Right ventricle myocardium superior (tissue), 1 donor: ENCODE measurements at regions not wholly inside any gene's neighbourhood (a gene's known extent, or its start where the extent isn't known, plus 50 kb on each side); places are given as distances from the start of the nearest gene placed in this dataset.

ENCODE experiments used
- ATAC-seq: fragments of 200-7000 bp; cut with Tn5 transposase; one replicate; pipeline ENCODE4 v1.9.1; 2020; ENCODE audit warnings: mild to moderate bottlenecking; ENCODE audit not compliant: poor library complexity
- DNase-seq: peaks from one replicate; pipeline ENCODE4 v3.0.0-alpha.2; 2020
- intact Hi-C: fragments of 100-400 bp; cut with DNase I; formaldehyde crosslinking; loops from one replicate; pipeline ENCODE4 v1.11.2; 2022
- donor health status: DM: no; HTN: yes; CAD: no; lungs with severe emphysema.

DNA sequence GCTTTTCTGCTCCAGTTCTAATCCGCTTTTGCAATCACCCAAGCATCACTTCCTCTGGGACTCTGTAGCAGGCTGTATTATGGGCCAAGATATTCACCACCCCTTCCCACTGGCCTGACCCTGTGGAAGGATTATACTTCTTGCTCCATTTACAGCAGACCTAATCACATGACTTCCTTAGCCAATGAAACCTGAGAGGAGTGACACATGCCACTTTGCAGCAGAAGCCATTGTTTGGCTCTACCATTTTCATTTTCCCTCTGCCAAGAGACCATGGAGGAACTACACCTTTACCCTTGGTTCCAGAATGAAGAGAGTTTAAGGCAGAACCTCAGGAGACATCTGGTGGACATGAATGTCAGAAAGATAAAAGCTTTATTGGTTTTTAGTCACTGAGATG, 134.9 kb upstream of the HSD17B12 start:
- no peak for ATAC-seq
- intact Hi-C loops = no loop called here
- DNase-seq = no peak

DNA sequence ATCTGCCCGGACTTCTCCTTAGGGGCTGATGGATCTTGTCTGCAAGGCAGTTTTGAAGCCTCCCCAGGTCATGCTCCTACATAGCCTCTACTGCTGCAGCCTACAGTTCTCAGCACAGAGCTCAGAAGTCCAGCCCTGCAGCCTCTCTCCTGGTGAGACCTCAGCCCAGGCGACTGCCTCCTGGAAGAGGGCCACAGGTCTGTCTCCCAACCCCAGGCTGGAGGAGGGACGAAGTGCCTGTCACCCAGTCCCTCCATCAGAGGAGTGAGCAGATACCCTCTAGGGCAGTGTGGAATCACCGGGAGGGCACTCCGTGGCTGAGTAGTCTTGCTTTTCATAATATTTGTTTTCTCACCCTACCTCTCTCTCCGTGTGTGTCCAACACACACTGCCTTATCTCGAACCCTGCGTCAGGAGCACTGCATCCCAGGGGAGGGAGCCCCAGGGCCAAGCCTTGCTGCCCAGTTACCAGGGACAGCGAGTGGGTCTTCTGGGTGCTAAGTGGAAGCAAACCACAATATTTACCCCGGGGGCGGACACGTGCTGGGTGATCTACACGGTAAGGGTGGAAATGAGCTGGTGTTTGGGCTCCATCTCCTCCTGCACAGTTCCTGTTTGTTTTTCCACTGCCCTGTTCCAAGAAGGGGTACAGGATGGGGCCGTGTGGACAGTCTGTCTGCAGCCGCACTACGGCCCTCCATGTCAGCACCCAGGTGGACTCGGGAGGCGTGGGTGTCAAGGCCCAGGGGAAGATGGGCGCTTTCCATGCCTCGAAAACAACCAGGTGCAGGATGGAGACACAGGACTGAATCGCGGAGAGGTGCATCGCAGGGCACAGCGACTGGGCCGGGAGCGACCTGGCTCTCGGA, 133.7 kb upstream of the HSD17B12 start:
- DNase-seq (no peak), ATAC-seq (no peak)
- intact Hi-C loops = no loop called here

DNA sequence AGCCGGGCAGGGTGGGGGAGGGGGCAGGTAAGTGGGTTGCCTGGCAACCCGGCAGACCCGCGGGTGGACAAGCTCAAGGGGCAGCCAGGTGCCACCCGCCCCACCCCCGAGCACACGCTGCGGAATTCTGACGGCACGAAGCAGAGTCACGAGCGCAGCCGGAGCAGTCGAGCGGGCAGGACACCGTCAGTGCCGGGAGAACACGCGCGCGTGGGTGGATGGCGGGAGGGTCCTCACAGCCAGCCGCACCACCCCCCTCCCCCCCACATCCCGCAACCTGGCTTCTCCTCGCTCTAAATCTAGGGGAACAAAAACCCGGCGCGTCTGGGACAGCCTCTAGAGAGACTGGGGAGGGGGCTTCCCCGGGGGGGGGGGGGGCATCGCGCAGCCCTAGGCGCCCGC, 133.1 kb upstream of the HSD17B12 start:
- ATAC-seq = peak; percentile 20
- intact Hi-C loops = no loop called here
- peak; percentile 37 for DNase-seq

DNA sequence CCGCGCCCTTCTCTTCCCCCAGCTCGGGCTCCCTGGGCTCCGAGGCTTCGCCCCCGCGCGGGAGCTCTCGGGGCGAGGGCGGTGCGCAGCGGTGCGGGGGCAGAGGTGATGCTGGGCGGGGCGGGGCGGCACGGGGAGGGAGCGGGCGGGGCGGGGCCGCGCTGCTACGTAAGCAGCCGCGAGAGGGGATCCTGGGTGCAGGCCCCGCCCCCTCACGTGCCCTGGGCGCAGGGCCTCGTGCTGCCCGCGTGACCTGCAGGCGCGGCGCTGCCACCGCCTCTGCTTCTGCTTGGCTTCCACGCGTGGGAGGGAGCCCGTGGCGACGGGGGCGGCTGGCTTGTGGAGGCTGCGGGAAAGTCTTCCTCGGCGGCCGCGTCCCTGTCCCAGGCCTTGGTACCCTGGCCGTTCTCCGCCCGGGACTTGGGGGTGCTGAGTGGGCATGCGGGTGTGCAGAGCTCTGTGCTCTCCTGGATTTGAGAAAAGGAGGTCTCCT, 132.6 kb upstream of the HSD17B12 start:
- peak; percentile 57 for ATAC-seq
- intact Hi-C loops = no loop called here
- peak; percentile 43 for DNase-seq

DNA sequence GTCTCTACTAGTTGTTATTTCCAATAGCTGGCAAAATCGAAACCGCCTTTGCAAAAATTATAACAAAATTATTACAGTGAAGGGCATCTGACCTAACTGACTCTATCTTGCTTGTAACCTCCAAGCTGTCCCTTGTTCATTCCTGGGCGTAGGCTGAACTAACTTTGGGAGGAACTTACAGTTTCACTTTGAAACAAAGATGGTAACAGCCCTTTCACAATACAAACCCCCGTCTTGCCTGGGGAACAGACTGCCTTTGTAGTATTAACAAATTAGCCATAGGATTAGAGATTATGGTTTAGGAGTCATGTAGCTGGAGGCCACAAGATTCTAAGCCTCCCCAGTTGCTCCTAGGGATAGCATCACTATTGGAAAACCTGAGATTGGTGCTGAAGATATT, 131.6 kb upstream of the HSD17B12 start:
- no peak for ATAC-seq
- no peak for DNase-seq
- intact Hi-C loops = no loop called here

DNA sequence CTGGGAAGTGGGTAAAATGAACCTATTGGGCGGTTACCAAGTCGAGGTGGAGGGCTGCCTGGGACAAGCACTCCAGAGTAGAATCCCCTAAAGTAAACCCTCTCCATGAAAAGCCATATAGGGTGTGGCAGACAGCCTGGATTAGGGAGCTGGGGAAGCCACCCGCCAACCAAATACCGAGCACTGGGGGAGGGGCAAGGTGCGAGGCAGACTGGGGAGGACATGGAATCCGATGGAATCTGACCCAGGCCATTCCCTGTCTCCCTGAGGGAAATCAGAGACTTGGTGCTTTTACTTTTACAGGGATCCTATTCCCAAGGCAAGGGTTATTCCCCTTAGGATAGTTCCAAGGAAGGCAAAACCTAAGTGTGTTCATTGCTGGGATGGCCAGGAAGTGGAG, 130.9 kb upstream of the HSD17B12 start:
- no peak for ATAC-seq
- no peak for DNase-seq

DNA sequence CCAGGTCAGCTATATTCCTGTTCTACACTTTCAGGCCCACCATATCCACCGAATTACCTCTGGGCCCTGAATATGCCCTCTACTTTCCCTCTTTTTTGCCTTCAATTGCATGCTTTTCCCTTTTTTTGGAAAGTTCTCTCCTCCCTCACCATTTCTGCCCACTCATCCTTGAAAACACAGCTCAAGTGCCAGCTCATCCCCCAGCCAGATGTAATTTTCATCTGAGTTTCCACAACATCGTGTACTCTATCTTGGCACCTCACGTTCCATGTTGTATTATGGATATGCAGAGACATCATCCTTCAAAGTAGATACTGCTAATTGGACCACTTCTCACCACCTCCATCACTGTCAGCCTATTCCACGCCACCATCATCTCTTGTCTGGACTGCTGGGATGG, 129.8 kb upstream of the HSD17B12 start:
- ATAC-seq (no peak), DNase-seq (no peak)
- intact Hi-C loops = no loop called here

More for the DNA sequence above, 130.9 kb upstream of the HSD17B12 start:
- intact Hi-C loops = no loop called here

DNA sequence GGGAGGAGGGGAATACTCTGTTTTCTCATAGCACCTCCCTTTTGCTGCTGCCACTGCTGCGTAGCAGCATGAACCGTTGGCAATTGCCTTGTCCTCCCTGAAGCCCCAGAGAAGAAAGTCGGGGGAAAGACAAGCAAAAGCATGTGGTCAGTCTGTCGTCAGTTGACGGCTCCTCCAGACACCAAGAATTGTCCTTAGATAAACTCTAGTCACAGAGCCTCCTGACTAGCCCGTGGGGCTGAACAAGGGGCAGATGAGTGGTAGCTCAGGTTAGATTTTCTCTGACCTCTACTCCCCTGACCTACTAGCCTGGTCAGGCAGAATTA, 126.4 kb upstream of the HSD17B12 start:
- intact Hi-C loops = no loop called here
- no peak for ATAC-seq
- DNase-seq = no peak

DNA sequence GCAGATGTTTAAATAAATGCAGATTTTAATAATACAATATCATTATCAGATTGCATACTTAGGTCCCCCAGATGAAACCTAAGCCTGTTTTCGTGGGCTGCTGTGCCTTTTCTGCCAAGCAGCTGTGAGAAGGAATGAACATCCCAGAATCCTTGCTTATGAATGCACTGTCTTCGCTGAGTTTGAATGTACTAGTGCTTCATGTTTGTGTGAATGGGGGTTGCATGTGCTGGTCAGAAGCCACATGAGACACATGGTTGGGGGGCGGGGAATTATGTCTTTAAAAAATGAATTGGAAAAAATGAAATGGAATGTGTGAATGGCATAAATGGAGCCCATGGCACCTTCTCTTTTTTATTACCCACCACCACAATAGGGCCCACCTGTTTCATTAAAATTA, 125.4 kb upstream of the HSD17B12 start:
- intact Hi-C loops = no loop called here
- DNase-seq = no peak
- ATAC-seq = no peak

DNA sequence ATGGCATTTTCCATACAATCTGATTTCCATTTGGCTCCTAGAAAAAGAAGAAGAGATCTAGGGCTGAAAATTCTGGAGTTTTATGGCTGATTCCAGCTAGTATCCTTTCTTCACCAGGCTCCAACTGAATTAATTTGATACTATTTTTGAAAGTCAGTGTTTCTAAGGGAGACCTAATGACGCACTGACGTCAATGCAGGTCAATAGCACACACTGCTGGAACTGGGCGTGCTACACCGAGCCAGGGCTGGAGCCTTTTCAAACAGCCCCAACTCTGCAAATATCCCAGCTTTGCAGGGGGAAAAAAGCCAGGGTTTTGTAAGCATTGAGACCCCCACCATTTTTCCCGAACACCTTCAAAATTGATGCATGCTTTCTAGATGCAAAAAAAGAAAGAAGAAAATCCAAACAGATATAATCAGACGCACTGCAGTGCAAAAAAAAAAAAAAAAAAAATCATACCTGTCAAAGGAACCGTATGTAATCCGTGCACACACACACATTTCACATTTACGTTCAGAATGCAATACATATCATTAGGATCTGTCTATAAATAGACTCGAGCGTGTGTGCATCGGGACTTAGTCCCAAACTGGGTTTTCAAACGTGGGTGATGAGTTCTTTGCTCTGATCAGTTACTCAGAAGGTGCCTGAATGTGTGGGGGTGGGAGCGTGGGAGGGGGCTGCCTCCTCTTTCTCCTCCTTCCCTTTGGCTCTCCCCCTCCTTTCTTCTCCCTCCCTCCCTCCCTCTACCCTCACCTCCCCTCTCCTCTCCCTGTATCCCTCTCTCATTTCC, 124.5 kb upstream of the HSD17B12 start:
- intact Hi-C loops = no loop called here
- ATAC-seq = peak; percentile 79

DNA sequence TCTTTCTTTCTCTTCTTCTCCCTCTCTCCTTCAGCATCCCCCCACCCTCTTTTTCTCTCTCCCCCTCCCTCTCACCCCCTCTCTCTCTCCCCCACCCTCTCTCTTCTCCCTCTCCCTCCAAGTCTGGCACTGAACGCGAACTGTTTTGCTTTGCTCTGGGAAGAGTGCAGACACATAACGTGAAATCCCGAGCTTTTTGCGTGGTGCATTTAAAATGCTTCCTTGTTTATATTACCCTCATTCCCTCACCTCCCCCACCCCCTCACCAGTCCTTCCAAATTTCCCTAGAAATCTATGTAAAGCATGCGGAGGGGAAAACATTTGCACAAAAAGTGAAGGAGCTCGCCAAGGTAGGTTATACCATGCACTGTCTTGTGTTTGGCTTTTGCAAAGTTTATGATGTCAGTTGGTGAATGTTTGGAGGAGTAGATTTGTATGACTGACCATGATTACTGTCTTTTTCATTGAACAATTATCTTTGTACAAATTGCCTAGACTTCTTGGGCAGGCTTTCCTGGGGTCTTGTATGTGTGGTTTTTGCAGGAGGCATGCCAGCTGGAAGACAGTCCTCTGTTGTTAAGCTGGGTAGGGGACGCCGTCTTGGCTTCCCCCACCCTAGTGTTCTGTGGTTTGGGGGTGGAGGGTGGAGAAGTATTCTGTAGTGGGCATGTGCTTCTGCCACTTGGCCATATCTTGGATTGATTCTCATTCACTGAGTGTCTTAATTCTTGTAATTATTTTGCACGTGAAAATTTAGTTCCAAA, 123.7 kb upstream of the HSD17B12 start:
- intact Hi-C loops = no loop called here
- no peak for DNase-seq
- ATAC-seq = no peak

More for the DNA sequence above, 124.5 kb upstream of the HSD17B12 start:
- no peak for DNase-seq

DNA sequence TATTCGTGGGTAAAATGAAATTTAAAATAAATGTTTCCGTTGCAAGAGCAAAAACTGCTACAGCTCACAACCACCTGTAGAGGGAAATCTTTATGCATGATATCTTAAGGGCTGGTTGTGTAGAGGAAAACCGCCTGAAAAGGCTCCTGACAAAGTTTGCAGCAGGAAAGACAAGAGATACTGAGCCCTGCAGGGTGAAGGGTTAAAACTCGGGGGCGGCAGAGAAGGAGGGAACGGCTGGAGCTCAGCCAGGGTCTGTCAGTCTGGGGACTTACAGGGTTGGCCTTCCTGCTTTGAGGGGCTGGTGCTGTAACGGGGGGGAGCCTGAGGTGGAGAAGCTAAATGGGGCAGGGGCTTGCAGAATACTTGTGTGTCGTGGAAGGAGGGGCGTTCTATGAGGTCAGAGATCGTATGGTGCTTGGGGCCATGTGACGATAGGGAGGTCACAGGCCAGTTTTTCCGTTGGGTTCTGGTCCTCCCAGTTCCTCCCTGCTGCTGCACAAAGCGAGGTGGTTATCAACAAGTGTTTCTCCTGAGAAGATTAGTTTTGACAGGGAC, 122.9 kb upstream of the HSD17B12 start:
- ATAC-seq (peak; percentile 53), DNase-seq (no peak)
- intact Hi-C loops = no loop called here

DNA sequence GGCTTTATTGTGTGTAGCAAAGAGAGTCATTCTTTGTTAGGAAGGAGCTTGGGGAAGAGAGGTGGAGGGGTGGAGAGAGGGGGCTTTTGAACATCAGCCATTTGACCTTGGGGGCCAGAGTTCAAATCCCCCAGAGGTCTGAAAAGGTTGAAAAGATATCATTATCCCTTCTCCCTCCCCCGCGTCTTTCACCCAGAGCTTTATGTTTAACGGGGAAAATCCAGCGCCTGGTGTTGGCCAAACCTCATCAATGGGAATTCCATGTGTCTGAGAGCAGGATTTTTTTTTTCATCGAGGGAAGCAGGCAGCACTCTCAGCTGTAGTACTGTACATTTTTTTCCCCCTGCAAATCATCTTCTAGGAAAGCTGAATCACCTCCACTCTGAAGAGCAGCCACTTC, 122.4 kb upstream of the HSD17B12 start:
- intact Hi-C loops = no loop called here
- ATAC-seq (no peak), DNase-seq (no peak)

DNA sequence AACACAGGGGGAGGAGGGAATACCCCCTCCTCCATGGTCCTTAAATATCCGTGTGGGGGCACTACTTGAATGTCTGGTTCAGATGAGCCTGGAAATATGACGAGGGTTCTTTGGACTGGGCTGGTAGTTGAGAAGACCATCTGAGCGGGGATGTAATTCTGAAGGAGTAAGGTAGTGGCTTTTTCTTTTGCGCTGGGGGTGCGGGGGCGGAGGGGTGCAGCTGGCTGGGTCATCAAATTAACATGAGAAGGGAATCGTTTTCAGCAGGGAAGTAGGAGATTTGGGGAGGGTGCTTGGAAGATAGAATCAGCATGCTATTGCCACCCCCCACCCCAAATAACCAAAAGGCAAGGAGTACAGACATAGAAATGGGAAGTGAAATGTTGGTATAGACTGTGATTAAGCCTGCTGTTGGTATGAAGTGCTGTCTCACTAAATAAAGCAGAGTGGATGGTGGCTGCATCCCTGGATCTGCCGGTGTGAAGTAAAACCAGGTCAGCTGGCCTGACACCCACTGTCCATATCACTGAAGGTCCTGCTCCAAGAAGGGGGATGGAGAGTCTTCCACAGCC, 121.9 kb upstream of the HSD17B12 start:
- ATAC-seq (no peak), DNase-seq (no peak)
- intact Hi-C loops = no loop called here

DNA sequence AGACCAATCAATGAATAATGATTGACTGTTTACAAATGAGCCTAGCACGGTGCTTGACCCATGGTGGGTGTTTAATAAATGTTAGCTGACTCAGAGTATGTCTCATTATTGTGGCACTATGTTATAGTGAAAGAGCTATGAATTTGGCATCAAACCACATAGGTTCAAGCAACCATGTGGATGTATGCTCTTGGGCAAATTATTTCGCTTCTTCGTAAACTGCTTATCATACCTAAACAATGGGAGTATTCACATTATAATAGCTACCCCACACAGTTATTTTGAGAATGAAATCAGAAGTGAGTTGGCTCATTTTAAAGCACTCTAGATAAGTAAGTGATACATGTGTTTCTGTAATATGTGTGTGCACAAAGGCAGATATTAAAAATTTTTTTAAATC, 118.7 kb upstream of the HSD17B12 start:
- DNase-seq = no peak
- intact Hi-C loops = no loop called here
- no peak for ATAC-seq

DNA sequence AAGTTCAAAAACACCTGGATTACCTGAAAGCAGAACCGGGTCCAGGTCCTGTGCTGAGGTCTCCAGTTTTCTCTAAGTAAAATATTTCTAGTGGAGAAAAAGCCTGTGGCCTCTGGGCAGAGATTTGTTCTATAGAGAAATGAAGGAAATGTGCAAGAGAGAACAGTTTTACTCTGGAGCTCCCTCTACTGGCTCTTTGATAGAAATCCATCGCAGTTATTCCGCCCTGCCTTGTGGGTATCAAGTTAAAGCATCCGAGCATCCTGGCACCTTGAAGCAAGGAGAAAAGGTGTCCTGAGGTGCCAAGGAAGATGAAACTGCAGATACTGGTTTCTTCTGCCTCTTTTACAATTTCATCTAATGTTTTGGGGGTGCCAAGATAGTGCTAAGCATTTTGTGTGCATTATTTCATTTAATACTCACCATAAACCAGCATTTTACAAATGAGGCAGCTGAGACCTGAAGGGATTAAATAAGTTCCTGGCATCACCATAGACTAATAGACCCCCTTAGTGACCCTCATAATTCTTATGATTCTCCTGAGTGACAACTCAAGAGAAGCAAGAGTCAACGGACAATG, 113.1 kb upstream of the HSD17B12 start:
- no peak for DNase-seq
- peak; percentile 57 for ATAC-seq
- intact Hi-C loops = no loop called here

DNA sequence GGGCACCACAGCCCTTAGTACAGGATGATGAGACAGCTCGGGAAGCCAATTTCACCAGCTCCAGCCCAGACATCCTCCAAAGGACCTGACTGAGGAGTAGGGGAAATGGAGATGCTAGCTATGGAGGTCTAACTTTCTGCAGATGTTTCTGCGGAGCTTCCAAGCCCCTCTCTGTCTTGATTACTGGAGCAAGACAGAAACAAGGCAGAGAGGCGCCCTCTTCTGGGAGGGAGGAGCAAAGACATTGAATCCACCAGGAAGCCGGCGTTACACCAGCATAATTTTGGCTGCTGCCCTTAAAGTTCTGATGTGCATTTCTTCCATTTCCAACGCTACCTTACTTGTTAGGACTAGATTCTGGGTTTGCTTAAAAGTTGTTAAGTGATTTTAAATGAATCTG, 107.3 kb upstream of the HSD17B12 start:
- DNase-seq = no peak
- intact Hi-C loops = loop anchor here (10.0 kb wide), 1 partner anchor 132 kb away; no protein-coding TSS in a partner anchor
- no peak for ATAC-seq

DNA sequence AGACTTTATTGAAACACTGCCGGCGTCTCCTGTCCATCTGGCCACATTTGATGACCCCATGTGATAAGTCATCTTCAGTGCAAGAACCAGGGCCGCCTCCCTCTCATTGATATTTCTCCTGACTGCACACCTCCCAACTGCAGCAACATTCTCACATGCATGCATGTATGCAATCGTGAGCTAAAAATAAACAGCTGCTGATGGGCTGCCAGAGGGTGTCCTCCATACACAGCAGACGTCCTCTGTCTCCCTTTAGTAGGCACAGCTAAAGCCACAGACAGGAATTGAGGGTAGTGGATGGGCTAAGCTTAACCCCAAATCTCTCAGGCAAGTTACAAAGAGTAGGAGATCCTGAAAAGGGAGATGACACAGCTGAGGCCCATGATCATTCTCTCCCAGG, 106.7 kb upstream of the HSD17B12 start:
- intact Hi-C loops = loop anchor here (10.0 kb wide), 1 partner anchor 131 kb away; no protein-coding TSS in a partner anchor
- peak; percentile 87 for ATAC-seq
- DNase-seq = no peak
